GM12892 (cell line): ENCODE measurements at regions not wholly inside any gene's neighbourhood (a gene's known extent, or its start where the extent isn't known, plus 50 kb on each side); places are given as distances from the start of the nearest gene placed in this dataset.

Experiments used
- POLR2A ChIP-seq: IDR thresholded peaks from 2 replicates; pipeline ENCODE4 v1.6.1; 2011; ENCODE audit warnings: low read depth, low read length, control low read depth
- POLR2AphosphoS5 ChIP-seq: IDR thresholded peaks from 2 replicates; pipeline ENCODE4 v1.6.1; 2011; ENCODE audit warnings: low read depth, low read length, control low read depth

DNA sequence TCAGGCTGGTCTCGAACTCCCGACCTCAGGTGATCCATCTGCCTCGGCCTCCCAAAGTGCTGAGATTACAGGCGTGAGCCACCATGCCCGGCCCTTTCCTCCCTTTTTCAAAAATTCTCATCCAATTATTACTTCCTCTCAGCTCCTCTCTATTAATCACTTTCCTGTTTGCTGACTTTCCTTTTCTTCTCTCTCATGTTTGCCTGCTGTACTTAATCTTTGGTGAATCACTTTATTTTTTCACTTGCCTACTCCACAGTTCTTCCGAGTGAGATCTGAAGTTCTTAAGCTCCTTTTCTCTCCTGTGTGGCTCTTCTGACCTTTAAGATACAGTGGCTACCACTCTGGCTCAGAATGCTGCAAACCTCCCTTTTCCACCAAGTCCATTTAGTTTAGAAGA, 126.3 kb upstream of the SERTAD2 start:
- TF ChIP-seq POLR2AphosphoS5, result no peak
- no peak for TF ChIP-seq POLR2A
